Activated T-cell treated with anti-CD3 and anti-CD28 coated beads, Interleukin-2, amount 50 U/mL, for 72 hours (primary cell): ENCODE measurements at regions not wholly inside any gene's neighbourhood (a gene's known extent, or its start where the extent isn't known, plus 50 kb on each side); places are given as distances from the start of the nearest gene placed in this dataset.

ENCODE experiments used
- ATAC-seq, 2 donors: fragments of 150-1000 bp; cut with Tn5 transposase; replicated peaks in 1 of 2; 2 replicates each; pipeline ENCODE4 v1.10.0; 2021; ENCODE audit warnings: moderate library complexity in 2 of 2, mild to moderate bottlenecking in 1 of 2
- DNase-seq, 2 donors: peaks; one replicate each; pipeline ENCODE4 v3.0.0; 2021 to 2022; ENCODE audit warnings: mixed read lengths in 1 of 2
- H3K27ac Mint-ChIP-seq: one replicate; pipeline ENCODE4 v1.8.0; 2022; ENCODE audit warnings: mild to moderate bottlenecking, moderate library complexity, mixed read lengths
- H3K27me3 Mint-ChIP-seq: one replicate; pipeline ENCODE4 v1.8.0; 2022; ENCODE audit warnings: low read depth, mixed read lengths
- H3K36me3 Mint-ChIP-seq, 2 donors: one replicate each; pipeline ENCODE4 v1.8.0; 2022; ENCODE audit warnings: mixed read lengths in 2 of 2, mild to moderate bottlenecking in 1 of 2; ENCODE audit not compliant: insufficient read depth in 2 of 2
- H3K4me1 Mint-ChIP-seq: one replicate; pipeline ENCODE4 v1.8.0; 2022; ENCODE audit warnings: low read depth, mixed read lengths
- H3K4me3 Mint-ChIP-seq, 2 donors: one replicate each; pipeline ENCODE4 v1.8.0; 2022; ENCODE audit warnings: mild to moderate bottlenecking in 2 of 2, mixed read lengths in 2 of 2, moderate library complexity in 2 of 2
- H3K9me3 Mint-ChIP-seq, 2 donors: one replicate each; pipeline ENCODE4 v1.8.0; 2022; ENCODE audit warnings: mixed read lengths in 2 of 2

- no peaks in the 10 kb centered on the region for H3K4me1 Mint-ChIP-seq
- no peaks in the 10 kb centered on the region for H3K27me3 Mint-ChIP-seq
- H3K9me3 Mint-ChIP-seq, result peaks cover 2 to 3% of the 10 kb centered on the region in 2 donors
- DNase-seq (no peak), ATAC-seq (no peak)
- no peaks in the 10 kb centered on the region for H3K36me3 Mint-ChIP-seq
- H3K4me3 Mint-ChIP-seq, result no peak overlapping the region
- no peak overlapping the region for H3K27ac Mint-ChIP-seq
Measured at GRCh38 chr10:130611239-130611638, 475.0 kb downstream of the GLRX3 start.

- no peak overlapping the region for H3K4me3 Mint-ChIP-seq
- DNase-seq (no peak), ATAC-seq (no peak)
- H3K27ac Mint-ChIP-seq, result no peak overlapping the region
- no peaks in the 10 kb centered on the region for H3K27me3 Mint-ChIP-seq
- no peaks in the 10 kb centered on the region for H3K36me3 Mint-ChIP-seq
- no peaks in the 10 kb centered on the region for H3K4me1 Mint-ChIP-seq
- peaks cover 3% of the 10 kb centered on the region in 2 donors for H3K9me3 Mint-ChIP-seq
Measured at GRCh38 chr10:130615457-130615856, 479.3 kb downstream of the GLRX3 start.

DNA sequence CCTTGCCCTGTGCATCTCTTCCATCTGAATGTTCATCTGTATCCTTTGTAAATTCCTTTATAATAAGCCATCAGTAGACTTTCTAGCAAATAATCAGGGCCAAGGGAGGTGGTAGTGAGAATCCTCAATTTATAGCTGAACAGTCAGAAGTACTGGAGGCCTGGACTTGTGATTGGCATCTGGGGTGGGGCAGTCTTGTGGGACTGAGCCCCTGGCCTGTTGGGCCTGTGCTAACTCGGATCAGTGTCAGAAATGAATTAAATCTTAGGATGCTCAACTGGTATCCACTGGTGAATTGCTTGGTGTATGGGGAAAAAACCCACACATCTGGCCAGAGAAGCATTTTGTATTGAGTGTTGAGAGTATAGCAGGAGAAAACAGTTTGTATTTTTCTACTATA, 481.8 kb downstream of the GLRX3 start:
- ATAC-seq, result no peak
- Mint-ChIP-seq H3K4me3 (no peak overlapping the region), H3K27me3 (no peaks in the 10 kb centered on the region), H3K36me3 (peaks cover 0 to 1% of the 10 kb centered on the region in 2 donors), H3K4me1 (no peaks in the 10 kb centered on the region), H3K27ac (no peak overlapping the region), H3K9me3 (peaks cover 0 to 2% of the 10 kb centered on the region in 2 donors)
- DNase-seq, result no peak

DNA sequence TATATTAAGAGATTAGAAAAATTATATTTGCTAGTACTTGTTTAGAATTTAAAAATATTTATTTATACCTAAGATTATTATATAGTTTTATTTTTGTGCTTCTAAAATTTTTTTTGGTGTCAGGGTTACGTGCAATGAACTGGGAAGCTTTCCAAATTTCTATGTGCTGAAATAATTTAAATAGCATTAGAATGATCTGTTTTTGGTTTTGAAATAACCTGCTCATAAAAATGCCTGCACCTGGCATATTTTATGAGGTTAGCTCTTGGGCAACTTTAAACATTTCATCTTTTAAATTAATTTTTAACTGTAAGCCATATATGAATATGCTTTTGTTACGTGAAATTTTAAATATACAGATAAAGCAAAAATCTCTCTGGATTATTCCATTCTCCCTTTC, 482.5 kb downstream of the GLRX3 start:
- no peaks in the 10 kb centered on the region for H3K4me1 Mint-ChIP-seq
- peaks cover 0 to 2% of the 10 kb centered on the region in 2 donors for H3K9me3 Mint-ChIP-seq
- no peak for ATAC-seq
- H3K27me3 Mint-ChIP-seq, result no peaks in the 10 kb centered on the region
- no peak overlapping the region for H3K4me3 Mint-ChIP-seq
- no peak for DNase-seq
- no peak overlapping the region for H3K27ac Mint-ChIP-seq
- peaks cover 0 to 1% of the 10 kb centered on the region in 2 donors for H3K36me3 Mint-ChIP-seq

GRCh38 chr10:130621231-130621775, 485.1 kb downstream of the GLRX3 start:
- H3K36me3 Mint-ChIP-seq, result peaks cover 0 to 1% of the 10 kb centered on the region in 2 donors
- H3K27me3 Mint-ChIP-seq, result no peaks in the 10 kb centered on the region

DNA sequence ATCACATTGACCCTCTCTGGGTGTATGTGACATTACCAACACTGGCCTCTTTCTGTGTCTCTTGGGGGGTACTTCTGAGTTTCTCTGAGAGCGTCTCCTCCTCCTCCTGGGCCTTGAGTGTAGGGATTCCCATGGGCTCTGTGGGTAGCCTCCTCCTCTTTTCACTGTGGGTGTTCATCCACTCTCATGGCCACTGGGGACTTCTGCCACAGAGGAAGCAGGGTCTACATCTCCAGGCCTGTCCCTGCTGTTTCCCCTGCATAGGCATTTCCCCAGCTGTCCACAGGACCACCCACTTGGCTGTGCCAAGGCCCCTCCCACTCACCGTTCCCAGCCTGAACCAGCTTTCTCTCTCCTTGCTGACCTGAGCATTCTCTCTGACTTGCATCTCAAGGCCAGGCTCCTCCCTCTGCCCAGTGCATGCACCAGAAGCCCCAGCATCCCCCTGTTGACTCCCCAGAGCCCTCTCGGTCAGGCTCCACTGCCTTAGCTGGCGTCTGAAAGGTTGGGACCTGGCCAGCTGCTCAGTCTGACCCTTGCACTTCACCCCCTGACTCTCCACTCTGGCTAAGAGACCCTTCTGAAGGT, 487.6 kb downstream of the GLRX3 start:
- ATAC-seq (no peak), DNase-seq (no peak)
- Mint-ChIP-seq H3K36me3 (peaks cover 0 to 1% of the 10 kb centered on the region in 2 donors), H3K27ac (no peak overlapping the region), H3K27me3 (no peaks in the 10 kb centered on the region), H3K4me3 (no peak overlapping the region), H3K9me3 (peaks cover 1 to 2% of the 10 kb centered on the region in 2 donors), H3K4me1 (no peaks in the 10 kb centered on the region)

More at GRCh38 chr10:130621231-130621775, 485.1 kb downstream of the GLRX3 start:
- DNase-seq (no peak), ATAC-seq (no peak)
- H3K4me3 Mint-ChIP-seq, result no peak overlapping the region
- H3K9me3 Mint-ChIP-seq, result peaks cover 1 to 2% of the 10 kb centered on the region in 2 donors
- H3K4me1 Mint-ChIP-seq, result no peaks in the 10 kb centered on the region
- no peak overlapping the region for H3K27ac Mint-ChIP-seq

DNA sequence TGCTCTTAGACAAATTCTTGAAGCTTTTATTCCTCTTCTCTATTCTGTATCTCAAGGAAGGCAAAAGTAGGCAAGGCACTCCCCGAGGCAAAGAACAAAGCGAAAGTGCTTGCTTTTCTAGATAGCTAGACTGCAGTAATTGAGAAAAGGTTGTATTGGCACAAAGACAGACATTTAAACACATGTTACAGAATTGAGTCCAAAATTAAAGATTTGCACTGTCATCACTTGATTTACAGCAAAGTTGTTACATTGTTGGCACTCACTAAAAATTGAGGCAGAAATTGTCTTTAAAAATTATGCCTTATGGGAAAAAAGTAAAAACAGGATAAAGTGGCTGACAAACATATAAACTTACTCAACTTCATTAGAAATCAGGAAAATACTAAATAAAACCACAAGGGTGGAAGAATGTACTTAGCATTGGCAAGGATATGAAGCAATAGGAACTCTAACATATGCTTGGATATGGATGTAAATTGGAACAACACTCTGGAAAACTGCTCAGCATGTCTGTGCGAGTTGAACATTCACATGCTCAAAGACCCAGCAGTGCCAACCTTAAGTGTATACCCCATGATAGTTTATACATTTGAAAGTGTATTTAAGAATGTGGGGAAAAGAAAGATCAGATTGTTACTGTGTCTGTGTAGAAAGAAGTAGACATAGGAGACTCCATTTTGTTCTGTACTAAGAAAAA, 491.3 kb downstream of the GLRX3 start:
- H3K9me3 Mint-ChIP-seq, result peaks cover 1 to 2% of the 10 kb centered on the region in 2 donors
- ATAC-seq (no peak), DNase-seq (no peak)
- no peak overlapping the region for H3K4me3 Mint-ChIP-seq
- no peak overlapping the region for H3K27ac Mint-ChIP-seq
- peaks cover 0 to 1% of the 10 kb centered on the region in 2 donors for H3K36me3 Mint-ChIP-seq
- no peaks in the 10 kb centered on the region for H3K27me3 Mint-ChIP-seq
- H3K4me1 Mint-ChIP-seq, result no peaks in the 10 kb centered on the region

GRCh38 chr10:130630135-130630534, 493.9 kb downstream of the GLRX3 start:
- Mint-ChIP-seq H3K36me3 (no peaks in the 10 kb centered on the region), H3K4me1 (no peaks in the 10 kb centered on the region), H3K4me3 (no peak overlapping the region), H3K27me3 (peaks cover 10% of the 10 kb centered on the region), H3K27ac (no peak overlapping the region), H3K9me3 (peaks cover 1 to 3% of the 10 kb centered on the region in 2 donors)
- ATAC-seq, result no peak
- DNase-seq, result no peak

DNA sequence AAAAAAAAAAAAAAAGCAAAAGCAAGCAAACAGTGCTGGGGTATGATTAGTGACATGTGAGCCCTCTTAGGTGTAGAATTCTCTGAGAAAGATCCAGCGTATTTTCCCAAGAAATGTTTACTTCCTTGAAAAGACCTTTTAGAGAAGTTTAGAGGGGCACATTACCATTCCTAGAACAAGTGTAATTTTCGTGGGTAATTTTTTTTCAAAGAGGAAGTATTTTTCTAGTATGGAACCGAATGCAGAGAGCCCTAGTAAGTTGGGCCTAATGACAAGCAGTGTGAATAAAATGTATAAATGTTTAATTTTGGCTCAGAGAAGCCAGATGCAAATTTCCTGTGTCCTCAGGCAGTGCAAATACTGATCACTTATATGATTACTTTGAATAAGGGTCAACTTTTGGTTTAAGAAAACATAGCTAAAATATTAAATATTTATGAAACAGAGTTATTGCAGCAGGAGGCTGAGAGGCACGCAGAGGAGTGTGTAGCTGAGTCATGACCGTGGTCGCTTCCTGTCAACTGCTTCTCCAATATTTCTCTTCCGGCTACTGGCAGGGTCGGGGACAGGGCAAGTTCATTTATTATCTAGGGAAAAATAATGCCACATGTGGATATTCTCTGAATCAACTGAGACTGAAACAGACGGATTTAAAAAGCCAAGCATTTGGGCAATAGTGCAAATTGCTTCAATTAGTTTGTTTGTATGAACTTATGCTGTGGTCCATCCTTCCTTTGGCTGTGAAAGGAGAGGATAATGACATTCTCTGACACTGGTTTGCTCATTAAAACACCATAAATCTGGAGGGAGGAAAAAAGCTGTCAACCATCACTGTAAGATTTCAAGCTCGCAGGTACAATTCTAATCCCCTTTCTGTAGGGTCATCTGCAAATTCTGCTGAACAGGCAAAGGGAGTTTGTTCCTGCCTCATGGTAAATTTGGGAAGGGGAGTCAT, 495.2 kb downstream of the GLRX3 start:
- peaks cover 19% of the 10 kb centered on the region for H3K27me3 Mint-ChIP-seq
- ATAC-seq, result no peak
- H3K9me3 Mint-ChIP-seq, result peaks cover 0 to 7% of the 10 kb centered on the region in 2 donors
- DNase-seq, result no peak
- H3K4me3 Mint-ChIP-seq, result no peak overlapping the region
- no peaks in the 10 kb centered on the region for H3K36me3 Mint-ChIP-seq
- no peak overlapping the region for H3K27ac Mint-ChIP-seq
- no peaks in the 10 kb centered on the region for H3K4me1 Mint-ChIP-seq

GRCh38 chr10:130634816-130635215, 498.6 kb downstream of the GLRX3 start:
- ATAC-seq, result no peak
- Mint-ChIP-seq H3K27ac (no peak overlapping the region), H3K36me3 (no peaks in the 10 kb centered on the region), H3K9me3 (peaks cover 4 to 8% of the 10 kb centered on the region in 2 donors), H3K4me3 (no peak overlapping the region), H3K27me3 (peaks cover 27% of the 10 kb centered on the region), H3K4me1 (no peaks in the 10 kb centered on the region)
- no peak for DNase-seq

DNA sequence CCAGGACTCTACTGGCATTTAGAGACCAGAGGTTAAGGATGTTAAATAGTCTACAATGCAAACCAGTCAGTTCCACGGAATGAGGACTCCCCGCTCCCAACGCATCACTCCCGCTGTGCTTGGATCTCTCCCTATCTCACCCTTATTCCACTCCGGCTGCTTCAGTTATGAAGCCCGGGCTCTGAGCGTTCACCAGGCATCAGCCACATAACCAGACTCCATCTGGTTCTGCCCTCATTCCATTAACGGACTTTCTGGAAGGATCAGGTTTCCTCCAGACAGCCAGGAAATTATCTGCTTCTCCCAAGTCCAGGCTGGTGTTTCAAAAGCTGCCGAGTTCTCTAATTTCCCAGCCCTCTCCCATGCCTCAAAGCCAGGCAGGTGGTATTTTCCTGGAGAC, 499.3 kb downstream of the GLRX3 start:
- Mint-ChIP-seq H3K27ac (no peak overlapping the region), H3K27me3 (peaks cover 27% of the 10 kb centered on the region), H3K4me1 (no peaks in the 10 kb centered on the region), H3K36me3 (no peaks in the 10 kb centered on the region), H3K4me3 (no peak overlapping the region), H3K9me3 (peaks cover 4 to 8% of the 10 kb centered on the region in 2 donors)
- no peak for DNase-seq
- no peak for ATAC-seq

DNA sequence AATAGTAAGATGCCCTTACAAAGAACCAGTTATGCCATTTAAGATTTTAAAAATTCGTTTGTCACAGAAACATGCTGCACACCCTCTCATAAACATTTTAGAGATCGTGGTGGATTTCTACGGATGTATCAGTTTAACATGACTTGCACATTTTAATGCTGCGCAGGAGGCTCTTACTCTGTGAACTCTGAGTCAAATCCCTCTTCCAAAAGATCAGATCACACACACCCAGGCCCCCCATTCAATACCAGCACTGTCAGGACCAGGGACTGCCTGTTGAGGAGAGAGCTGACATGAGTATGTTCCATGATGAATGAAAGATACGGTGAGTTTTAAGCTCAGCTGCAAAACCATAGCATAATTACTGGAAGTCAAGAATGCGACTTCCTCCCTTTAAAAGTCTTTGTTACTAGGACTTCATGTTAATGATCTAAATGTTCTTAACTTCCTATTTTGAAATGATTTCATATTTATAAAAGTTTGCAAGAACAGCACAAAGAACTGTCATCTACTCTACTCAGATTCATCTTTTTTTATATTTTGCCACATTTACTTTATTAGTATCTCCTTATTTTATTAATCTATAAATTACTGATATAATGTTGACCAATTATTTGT, 500.2 kb downstream of the GLRX3 start:
- no peak for ATAC-seq
- Mint-ChIP-seq H3K27me3 (peaks cover 27% of the 10 kb centered on the region), H3K4me1 (no peaks in the 10 kb centered on the region), H3K36me3 (no peaks in the 10 kb centered on the region), H3K27ac (no peak overlapping the region), H3K9me3 (peaks cover 4 to 8% of the 10 kb centered on the region in 2 donors), H3K4me3 (no peak overlapping the region)
- no peak for DNase-seq
